KG1 (cell line): ENCODE measurements at regions not wholly inside any gene's neighbourhood (a gene's known extent, or its start where the extent isn't known, plus 50 kb on each side); places are given as distances from the start of the nearest gene placed in this dataset.

ENCODE experiments used
- DNase-seq: peaks from one replicate; lab custom pipeline; 2025; lab: John Stamatoyannopoulos, UW

- DNase-seq, result no peak
These were observed 156.8 kb upstream of the ADAMTS9 start for GRCh38 chr3:64844558-64844957.

DNA sequence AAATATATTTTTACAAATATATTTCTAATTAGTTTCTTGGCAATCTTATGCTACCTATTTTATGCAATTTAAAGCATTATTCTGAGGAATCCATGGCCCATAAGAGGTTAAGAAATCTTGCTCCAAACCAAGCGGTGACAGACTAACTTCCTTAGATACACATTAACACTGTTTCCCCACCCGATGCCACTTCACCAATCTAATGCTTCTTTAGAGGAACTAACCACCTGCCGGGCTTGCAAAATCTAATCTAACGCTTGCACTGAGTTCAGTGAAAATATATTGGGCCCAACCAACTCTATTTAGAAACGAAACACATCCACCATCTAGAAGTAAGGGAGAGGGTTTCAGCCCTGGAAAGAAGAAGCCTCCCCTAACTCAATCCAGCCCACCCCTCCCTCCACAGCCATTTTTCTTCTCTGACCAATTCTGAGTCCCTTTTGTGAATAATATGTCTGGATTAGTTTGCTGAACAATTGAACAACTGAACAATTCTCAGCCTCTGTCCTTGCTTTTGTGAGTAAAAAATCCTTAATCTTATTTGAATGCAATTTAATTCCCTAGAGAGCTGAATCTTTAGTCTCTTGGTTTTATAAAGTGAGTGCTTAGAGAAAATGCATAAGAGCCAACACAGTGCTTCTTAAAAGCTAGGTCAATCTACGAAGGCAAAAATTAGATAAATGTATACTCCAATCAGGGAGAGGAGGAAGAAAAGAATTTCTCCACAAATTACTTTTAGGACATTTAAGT is 150.4 kb upstream of the ADAMTS9 start:
- peak; percentile 37 for DNase-seq

DNA sequence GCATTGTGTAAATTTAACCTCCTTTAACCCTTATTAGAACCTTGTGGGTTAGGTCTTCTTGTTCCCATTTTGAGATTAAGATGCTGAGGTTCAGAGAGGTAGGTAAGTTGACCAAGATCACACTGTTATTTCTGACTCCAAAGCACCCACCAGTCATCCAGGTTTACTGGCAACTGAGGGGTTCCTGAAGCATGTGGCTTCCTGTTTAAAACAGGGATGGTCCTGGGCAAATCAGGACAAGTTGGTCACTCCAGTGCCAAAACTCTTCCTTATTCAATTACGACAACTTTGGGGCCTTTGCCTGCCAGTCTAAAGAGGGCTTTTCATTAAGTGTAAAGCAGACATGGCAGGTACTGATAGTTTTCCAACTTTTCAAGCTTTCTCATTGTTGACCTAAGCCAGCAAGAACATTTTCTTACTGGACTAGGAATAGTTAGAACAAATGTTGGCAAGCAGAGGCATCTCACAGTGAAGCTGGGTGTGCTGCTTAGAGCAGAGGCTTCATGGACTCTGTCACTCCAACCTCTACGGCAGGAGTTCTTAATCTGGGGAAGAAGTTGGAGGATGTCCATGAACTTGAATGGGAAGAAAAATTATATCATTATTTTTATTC is 149.4 kb upstream of the ADAMTS9 start:
- DNase-seq, result no peak

GRCh38 chr3:64836097-64836496 is 148.3 kb upstream of the ADAMTS9 start:
- DNase-seq, result no peak

- DNase-seq, result no peak
These were observed 144.3 kb upstream of the ADAMTS9 start for GRCh38 chr3:64832098-64832497.

- DNase-seq, result no peak
These were observed 142.9 kb upstream of the ADAMTS9 start for GRCh38 chr3:64830681-64831080.

DNA sequence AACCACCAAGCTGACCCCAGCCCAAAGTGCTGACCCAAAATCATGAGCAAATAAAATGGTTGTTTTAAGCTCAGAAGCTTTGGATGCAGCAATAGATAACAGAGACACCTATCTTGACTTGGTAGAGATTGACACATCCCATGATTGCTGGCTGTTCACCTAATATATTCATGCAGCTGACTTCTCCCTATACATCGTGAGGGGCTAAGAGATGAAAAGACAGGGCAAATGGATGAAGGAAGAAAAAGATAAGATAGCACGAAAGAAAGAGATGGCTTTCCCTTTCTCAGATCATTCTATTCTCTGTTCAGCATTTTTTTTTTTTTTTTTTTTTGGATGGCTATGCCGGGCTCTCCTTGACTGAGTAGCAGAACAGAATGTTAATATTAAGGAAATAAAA is 141.5 kb upstream of the ADAMTS9 start:
- no peak for DNase-seq

DNA sequence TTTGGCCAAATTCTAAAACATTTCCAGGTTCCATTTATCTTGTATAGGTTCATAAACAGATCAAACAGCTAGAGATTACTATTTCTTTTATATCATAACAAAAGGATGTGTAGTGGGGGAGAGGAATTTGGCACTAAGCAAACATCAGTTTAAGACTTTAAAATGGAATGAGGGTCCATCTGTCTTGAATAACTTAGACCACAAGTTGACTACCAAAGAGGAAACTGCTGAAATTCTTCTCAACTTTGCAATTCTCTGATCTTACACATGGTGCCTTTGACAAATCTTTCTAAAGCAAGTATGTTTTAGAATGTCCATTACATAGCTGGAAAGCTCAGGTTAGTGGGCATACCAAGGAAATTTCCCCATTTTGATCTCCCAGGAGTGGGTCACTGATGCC is 140.5 kb upstream of the ADAMTS9 start:
- no peak for DNase-seq

- DNase-seq, result no peak
These were observed 139.6 kb upstream of the ADAMTS9 start for GRCh38 chr3:64827431-64827830.

- no peak for DNase-seq
These were observed 139.2 kb upstream of the ADAMTS9 start for GRCh38 chr3:64827019-64827418.

- no peak for DNase-seq
These were observed 137.8 kb upstream of the ADAMTS9 start for GRCh38 chr3:64825404-64826120.

DNA sequence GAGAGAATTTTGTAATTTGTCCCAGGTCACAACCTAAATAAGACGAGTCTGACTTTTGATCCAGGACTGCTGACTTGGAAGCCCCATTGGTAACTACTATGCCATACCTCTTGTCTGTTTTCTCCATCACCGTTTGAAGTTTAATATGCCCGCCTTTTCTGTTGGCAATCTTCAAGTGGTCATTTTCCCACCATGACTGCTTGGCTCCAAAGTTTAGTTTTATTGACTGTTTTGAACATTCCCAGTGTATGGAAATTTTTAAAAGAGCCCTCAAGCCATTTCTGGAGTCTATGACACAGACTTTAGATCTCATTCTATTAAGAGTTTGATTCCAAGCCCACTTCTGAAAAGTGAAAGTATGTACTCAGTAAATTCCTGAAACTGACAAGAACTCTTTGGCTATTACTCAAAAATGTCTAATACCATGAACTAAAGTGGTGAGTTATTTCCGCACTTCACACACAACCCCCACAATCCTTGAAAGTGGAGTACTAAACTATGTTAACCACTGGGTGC is 136.7 kb upstream of the ADAMTS9 start:
- DNase-seq, result no peak

DNA sequence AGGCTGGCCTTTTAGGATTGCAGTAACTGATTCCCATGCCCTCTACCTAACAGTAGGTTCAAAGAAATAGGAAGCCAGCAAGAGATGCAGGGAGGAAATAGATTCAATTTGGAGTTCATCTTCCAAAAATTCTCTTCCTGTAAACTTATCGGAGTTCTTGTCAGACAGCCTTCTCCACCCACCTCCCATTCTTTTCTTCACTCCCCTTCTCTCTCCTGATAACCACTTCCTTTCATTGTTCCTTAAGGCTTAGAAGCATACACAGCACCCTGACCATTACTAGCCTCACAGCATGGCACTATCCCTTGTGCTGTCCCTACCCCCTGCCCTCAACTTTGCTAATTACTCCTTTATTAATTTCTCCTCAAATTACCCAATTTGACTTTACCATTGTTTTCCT is 130.4 kb upstream of the ADAMTS9 start:
- DNase-seq, result no peak

DNA sequence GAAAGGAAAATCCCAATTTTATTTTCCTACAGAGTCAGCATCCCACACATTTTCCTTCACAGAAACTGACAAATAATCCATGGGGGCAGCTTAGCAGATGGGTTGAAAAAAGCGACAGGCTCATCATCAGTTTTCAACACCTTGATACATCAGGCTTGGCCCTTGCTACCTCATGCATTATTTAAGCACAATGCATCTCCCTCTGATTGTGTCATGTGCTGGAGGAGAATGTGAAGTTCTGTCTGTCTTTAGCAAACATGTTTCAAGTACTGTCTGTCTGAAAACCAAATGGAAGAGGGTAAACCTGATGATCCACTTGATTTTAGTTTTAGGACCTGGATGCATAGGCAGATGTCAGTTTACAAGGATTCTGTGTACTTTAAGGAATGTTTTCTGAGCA is 128.6 kb upstream of the ADAMTS9 start:
- no peak for DNase-seq

GRCh38 chr3:64815789-64816188 is 128.0 kb upstream of the ADAMTS9 start:
- no peak for DNase-seq

DNA sequence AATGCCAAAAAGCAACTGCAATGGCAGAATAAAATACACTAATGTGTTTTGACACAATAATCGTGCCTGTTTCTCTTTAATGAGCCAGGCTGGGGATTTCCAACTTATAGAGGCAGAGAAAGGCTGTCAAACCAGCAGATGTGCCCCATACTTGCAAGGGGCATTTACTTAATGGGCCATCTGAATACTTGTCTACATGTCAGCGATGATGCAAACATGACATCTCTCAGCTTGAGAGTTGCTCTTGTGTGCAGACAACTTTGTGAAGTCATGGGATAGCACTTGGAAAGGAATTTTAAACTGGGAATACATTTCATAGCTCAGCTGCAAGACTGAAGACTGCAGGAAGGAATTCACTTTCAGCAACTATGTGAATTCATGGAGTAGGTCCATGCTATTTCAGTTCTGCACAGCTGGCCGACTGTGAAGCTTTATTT is 127.4 kb upstream of the ADAMTS9 start:
- no peak for DNase-seq

- DNase-seq, result no peak
These were observed 126.6 kb upstream of the ADAMTS9 start for GRCh38 chr3:64814351-64814750.

DNA sequence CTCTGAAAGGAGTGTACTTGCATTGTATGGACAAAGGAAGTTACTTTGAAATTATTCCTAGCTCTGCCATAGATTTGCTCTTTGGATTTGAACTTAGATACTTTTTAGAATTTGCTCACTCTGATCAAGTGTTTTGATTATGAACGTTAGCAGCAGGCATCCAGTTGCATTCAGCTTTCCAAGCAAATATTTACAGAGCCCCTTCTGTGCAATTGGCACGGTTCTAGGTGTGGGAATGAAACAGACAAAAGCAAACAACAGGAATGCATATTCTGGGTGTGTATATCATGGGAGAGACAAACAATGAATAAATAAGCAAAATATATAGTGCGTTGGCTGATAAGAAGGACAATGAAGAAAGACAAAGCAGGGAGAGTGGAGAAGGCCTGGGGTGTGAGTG is 125.5 kb upstream of the ADAMTS9 start:
- DNase-seq, result no peak

DNA sequence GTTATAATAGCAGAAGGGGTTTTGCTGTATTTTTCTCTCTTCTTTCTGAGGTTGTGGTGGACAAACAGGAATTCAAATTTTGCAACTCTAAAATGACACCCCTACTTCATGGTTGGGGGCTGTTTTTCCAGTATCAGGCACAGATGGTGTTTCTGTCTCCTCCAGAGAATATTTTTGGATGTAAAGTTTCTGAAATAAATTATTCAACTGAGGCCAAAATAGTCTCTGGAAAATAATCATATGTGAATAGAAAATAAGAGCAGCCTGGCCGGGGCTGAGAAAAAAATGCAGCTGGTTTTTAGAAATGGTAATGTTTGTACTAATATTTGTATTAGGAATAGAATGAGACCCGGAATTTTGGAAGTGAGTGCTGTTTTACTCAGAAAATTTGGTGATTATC is 121.3 kb upstream of the ADAMTS9 start:
- no peak for DNase-seq

DNA sequence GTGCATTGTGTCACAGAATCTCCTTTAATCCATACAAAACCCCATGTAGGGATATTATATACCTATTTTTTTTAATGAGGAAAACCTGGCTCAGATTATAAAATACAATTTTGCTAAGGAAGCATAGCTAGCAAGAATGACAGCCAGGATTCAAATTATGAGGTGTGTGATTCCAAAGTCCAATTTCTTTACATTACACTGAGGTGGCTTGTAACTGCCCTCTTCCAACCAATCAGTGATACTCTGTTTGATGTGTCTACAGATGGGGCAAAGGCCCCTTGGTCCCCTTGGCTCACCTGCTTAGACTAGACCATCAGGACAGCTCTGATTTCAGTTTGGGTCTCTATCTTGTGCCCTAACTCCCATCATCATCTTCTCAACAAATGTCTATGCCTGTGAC is 120.3 kb upstream of the ADAMTS9 start:
- no peak for DNase-seq

- no peak for DNase-seq
These were observed 119.1 kb upstream of the ADAMTS9 start for GRCh38 chr3:64806668-64807605.

GRCh38 chr3:64805978-64806377 is 118.2 kb upstream of the ADAMTS9 start:
- no peak for DNase-seq
